ENCODE measurements at regions not wholly inside any gene's neighbourhood (a gene's known extent, or its start where the extent isn't known, plus 50 kb on each side); places are given as distances from the start of the nearest gene placed in this dataset.

DNA sequence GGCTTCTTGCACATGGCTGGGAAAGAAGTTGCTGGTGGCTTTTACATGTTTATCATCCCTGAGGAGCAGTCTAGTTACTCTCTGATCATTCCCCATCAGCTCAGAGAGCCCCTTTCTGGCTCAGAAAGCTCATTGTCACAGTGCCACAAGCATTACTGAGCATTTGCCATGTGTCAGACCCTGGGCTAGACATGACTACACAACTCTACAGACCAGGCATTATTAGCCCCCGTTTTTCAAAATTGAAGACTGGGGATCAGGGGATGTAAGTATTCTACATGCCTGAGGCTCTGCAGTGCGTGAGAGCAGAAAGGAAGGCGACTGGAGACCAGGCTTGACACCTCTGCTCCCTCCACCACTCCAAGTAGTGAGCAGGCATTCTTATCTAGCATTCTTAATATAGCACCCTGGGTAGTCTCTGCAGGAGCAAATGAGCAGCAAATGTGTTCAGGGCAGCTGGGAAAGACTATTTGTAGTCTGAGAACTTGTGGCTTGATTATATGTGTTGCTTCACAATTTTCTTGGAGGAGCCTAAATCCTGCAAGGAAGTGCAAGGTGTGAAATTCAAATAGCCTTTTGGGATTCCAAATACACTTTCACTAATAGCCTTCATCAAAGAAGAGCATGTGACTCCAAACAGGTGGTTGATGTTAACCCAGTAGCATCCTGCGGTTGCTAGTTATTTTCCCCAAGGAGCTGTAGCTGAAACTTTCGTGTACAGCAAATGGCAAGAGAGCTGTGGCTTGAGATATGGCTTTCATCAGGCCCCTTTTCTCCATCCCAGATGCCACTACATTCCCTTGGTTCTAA, 143.2 kb downstream of the DDX1 start (continued):
- TF ChIP-seq, protein P1, sequence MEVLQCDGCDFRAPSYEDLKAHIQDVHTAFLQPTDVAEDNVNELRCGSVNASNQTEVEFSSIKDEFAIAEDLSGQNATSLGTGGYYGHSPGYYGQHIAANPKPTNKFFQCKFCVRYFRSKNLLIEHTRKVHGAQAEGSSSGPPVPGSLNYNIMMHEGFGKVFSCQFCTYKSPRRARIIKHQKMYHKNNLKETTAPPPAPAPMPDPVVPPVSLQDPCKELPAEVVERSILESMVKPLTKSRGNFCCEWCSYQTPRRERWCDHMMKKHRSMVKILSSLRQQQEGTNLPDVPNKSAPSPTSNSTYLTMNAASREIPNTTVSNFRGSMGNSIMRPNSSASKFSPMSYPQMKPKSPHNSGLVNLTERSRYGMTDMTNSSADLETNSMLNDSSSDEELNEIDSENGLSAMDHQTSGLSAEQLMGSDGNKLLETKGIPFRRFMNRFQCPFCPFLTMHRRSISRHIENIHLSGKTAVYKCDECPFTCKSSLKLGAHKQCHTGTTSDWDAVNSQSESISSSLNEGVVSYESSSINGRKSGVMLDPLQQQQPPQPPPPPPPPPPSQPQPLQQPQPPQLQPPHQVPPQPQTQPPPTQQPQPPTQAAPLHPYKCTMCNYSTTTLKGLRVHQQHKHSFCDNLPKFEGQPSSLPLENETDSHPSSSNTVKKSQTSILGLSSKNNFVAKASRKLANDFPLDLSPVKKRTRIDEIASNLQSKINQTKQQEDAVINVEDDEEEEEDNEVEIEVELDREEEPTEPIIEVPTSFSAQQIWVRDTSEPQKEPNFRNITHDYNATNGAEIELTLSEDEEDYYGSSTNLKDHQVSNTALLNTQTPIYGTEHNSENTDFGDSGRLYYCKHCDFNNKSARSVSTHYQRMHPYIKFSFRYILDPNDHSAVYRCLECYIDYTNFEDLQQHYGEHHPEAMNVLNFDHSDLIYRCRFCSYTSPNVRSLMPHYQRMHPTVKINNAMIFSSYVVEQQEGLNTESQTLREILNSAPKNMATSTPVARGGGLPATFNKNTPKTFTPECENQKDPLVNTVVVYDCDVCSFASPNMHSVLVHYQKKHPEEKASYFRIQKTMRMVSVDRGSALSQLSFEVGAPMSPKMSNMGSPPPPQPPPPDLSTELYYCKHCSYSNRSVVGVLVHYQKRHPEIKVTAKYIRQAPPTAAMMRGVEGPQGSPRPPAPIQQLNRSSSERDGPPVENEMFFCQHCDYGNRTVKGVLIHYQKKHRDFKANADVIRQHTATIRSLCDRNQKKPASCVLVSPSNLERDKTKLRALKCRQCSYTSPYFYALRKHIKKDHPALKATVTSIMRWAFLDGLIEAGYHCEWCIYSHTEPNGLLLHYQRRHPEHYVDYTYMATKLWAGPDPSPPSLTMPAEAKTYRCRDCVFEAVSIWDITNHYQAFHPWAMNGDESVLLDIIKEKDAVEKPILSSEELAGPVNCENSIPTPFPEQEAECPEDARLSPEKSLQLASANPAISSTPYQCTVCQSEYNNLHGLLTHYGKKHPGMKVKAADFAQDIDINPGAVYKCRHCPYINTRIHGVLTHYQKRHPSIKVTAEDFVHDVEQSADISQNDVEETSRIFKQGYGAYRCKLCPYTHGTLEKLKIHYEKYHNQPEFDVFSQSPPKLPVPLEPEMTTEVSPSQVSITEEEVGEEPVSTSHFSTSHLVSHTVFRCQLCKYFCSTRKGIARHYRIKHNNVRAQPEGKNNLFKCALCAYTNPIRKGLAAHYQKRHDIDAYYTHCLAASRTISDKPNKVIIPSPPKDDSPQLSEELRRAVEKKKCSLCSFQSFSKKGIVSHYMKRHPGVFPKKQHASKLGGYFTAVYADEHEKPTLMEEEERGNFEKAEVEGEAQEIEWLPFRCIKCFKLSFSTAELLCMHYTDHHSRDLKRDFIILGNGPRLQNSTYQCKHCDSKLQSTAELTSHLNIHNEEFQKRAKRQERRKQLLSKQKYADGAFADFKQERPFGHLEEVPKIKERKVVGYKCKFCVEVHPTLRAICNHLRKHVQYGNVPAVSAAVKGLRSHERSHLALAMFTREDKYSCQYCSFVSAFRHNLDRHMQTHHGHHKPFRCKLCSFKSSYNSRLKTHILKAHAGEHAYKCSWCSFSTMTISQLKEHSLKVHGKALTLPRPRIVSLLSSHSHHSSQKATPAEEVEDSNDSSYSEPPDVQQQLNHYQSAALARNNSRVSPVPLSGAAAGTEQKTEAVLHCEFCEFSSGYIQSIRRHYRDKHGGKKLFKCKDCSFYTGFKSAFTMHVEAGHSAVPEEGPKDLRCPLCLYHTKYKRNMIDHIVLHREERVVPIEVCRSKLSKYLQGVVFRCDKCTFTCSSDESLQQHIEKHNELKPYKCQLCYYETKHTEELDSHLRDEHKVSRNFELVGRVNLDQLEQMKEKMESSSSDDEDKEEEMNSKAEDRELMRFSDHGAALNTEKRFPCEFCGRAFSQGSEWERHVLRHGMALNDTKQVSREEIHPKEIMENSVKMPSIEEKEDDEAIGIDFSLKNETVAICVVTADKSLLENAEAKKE (CRISPR knock-in tag; IDR thresholded peaks at IDR 0.05), result no peak

DNA sequence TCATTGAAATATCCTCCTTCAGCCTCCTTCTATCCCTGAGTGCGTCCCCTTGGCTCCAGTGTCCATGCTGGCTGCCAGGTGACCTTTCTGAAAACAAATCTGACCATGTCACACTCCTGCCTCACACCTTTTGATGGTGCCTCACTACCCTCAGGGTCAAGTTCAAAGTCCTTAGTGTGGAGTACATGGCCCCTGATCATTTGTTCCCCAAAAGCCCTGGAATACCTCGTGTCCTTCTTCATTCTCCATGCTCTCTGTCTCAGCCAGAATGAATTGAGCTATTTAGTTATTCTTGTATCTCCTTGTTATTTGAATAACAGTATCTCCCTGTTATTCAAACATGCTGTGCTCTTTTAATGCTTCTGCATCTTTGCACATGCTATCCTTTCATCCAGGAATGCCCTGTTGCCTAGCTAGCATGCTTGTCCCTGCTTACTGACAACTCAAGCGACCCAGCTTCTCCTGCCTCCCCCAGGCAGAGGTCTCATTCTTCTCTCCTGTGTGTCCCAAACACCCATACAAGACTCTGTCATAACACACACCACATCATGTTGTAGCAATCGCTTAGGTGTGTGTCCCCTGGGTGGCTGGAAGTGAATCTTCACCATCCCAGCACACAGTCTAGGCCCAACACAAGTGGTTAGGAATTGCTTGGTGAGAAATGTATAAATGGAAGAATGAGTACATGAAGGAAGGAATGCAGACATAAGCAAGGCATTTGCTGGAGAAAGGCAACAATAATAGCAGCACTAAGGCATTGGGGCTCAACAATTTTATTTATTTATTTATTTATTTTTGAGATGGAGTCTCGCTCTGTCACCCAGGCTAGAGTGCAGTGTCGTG, 144.0 kb downstream of the DDX1 start:
- Mint-ChIP-seq H3K4me3 (no peak overlapping the region), H3K9me3 (peaks cover 3% of the 10 kb centered on the region; the same call in 1 of the 3 replicates), H3K27me3 (ENCODE audit: insufficient read depth, low read depth, poor library complexity) (peaks cover 4% of the 10 kb centered on the region), H3K4me1 (peaks cover 18% of the 10 kb centered on the region), H3K27ac (no peak overlapping the region), H3K36me3 (ENCODE audit: low read depth) (no peaks in the 10 kb centered on the region)
- Histone ChIP-seq H3K4me3 (no peak overlapping the region), H4K20me1 (replicated peaks; ENCODE audit: insufficient read depth) (no peaks in the 10 kb centered on the region), H3K9me2 (ENCODE audit: insufficient read depth) (no peaks in the 10 kb centered on the region), H3F3A (replicated peaks; ENCODE audit: low read depth) (no peaks in the 10 kb centered on the region), H3K79me2 (replicated peaks; ENCODE audit: insufficient read depth) (no peaks in the 10 kb centered on the region), H3K4me2 (no peak overlapping the region), H2AFZ (no peak overlapping the region), H3K27ac (ENCODE audit: low read depth) (no peak overlapping the region), H3K27me3 (ENCODE audit: insufficient read depth) (no peaks in the 10 kb centered on the region), H3K36me3 (ENCODE audit: insufficient read depth) (no peaks in the 10 kb centered on the region), H3K4me1 (ENCODE audit: insufficient read depth) (no peaks in the 10 kb centered on the region)
- DNase-seq (ENCODE audit: low spot score) (no peak), ATAC-seq (no peak)
- TF ChIP-seq, protein P2, sequence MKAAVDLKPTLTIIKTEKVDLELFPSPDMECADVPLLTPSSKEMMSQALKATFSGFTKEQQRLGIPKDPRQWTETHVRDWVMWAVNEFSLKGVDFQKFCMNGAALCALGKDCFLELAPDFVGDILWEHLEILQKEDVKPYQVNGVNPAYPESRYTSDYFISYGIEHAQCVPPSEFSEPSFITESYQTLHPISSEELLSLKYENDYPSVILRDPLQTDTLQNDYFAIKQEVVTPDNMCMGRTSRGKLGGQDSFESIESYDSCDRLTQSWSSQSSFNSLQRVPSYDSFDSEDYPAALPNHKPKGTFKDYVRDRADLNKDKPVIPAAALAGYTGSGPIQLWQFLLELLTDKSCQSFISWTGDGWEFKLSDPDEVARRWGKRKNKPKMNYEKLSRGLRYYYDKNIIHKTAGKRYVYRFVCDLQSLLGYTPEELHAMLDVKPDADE (IDR thresholded peaks at IDR 0.05), result no peak
- TF ChIP-seq EZH2phosphoT487 (IDR thresholded peaks at IDR 0.05; ENCODE audit: unreplicated experiment) (no peak), POLR2AphosphoS5 (IDR thresholded peaks at IDR 0.05; ENCODE audit: low read depth) (no peak), ZNF114 (CRISPR knock-in tag; IDR thresholded peaks at IDR 0.05) (no peak), JUNB (IDR thresholded peaks at IDR 0.05; ENCODE audit: unreplicated experiment) (no peak), ZNF331 (CRISPR knock-in tag; IDR thresholded peaks at IDR 0.05; ENCODE audit: low read depth) (no peak)

Measured in GM23338 (cell line).